ENCODE measurements at regions not wholly inside any gene's neighbourhood (a gene's known extent, or its start where the extent isn't known, plus 50 kb on each side); places are given as distances from the start of the nearest gene placed in this dataset.

DNA sequence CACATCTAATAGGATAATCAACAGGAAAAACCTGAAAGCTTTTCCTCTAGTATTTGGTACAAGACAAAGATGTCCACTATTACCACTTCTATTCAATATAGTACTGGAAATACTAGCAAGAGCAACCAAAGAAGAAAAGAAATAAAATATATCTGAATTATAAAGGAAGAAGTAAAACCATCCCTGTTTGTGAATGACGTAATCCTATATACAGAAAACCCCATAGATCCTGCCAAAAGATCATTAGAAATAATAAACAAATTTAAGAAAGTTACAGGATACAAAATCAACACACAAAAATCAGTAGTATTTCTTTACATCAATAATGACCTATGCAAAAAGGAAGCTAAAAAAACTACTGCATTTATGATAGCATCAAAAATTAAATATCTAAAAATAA, 1191.3 kb upstream of the C9orf72 start:
- DNase-seq = no peak

- DNase-seq = no peak
Measured at GRCh38 chr9:28770226-28770625, 1196.9 kb upstream of the C9orf72 start.

- no peak for DNase-seq
Measured at GRCh38 chr9:28770827-28771226, 1197.5 kb upstream of the C9orf72 start.

- DNase-seq = peak in 1 of 5 experiments; percentile 5
Measured at GRCh38 chr9:28774433-28775235, 1201.4 kb upstream of the C9orf72 start.

- DNase-seq = no peak
Measured at GRCh38 chr9:28779243-28779642, 1206.0 kb upstream of the C9orf72 start.

GRCh38 chr9:28781481-28781880, 1208.2 kb upstream of the C9orf72 start:
- DNase-seq = no peak

DNA sequence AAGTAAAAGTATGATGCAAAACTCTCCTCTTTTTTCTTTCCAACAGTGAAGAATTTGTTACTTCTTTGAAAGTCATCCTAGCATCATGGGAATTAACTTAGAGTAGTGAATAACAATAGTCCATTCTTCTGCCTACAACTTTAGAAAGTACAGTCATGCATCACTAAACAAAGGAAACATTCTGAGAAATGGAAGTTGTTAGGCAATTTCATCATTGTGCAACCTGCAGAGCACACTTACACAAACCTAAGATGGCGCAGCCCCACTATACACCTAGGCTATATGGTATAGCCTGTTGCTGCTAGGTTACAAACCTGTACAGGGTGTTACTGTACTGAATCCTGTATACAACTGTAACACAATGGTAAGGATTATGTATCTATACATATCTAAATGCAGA, 1209.3 kb upstream of the C9orf72 start:
- no peak for DNase-seq

- no peak for DNase-seq
Measured at GRCh38 chr9:28792716-28793115, 1219.4 kb upstream of the C9orf72 start.

DNA sequence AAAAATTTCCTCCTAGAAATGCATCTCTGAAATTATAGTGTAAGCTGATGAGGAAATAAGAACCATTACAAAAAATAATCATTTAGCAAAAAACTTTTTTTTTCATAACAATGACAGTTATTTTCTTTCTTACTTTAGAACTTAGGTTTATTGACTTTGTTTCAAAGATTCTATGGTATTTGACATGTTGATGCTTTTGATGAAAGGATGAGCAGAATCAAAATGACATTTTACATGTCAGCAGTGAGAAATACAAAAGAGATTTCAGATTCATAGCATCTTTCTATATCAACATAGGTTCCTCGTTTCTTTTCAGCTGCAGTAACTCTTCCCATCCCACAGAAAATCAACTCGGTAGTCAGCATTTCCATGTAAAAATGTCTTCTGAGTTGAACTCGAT, 1226.6 kb upstream of the C9orf72 start:
- DNase-seq = no peak

DNA sequence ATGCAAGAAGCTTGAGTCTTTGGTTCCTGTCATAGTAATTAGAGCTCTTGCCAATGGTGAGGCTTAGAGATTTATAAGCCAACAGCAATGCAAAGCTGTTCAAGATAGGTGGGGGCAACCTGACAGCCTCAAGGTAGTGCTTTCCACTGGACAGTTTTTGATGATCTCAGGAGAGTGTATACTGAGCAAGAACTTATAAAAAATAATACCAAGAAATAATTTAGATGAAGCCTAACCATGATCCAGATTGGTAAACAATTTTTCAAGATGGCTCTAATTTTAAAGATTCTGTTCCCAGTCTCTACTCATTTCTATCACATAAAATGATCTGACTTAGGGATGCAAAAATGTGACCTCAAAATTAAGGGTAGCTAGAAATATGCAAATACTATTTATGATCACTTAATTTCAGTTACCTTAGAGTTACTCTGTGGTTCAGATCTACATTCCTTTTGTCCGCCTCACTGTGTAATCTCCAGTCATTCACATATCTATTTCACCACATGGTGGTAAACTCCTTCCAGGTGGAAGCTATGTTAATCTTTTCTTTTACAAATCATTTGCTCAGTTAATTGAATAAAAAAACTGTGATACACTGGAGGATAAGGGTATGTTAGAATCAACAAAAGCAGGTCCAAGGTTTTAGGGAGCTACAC, 1228.0 kb upstream of the C9orf72 start:
- DNase-seq = no peak

DNA sequence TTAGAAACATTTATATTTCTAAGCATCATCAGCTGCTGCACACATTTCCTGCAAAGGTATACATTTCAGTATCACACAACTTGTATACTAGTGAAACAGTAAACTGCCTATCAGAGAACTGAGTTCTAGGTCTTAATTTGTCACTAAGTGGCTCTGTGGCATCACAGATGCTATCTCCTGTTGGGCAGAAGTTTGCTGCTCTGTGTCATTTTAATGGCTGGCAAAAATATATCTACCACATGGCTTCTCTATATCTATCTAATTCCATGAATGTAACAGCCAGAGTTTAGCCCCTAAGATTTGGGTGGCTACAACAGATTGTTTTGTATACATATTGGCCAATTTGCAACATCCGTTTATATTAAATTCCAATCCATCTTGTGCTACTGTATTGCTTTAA, 1231.9 kb upstream of the C9orf72 start:
- DNase-seq = no peak

DNA sequence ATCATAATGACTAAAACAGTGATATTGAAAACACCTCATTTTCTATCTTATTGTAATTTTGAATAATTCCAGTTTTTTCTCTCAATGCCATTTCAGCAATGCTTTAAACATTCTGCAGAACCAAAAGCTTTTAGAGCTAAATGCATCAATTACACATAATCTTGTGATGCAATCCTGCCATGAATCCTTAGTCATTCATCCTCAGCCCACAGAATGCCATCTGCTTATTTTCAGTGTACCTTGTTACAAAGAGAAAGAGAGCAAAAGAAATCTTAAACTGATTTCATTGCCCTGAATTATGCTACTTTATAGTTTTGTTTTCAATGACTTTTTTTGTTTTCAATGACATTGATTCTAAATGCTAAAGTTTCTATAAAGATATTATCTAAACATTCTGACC, 1234.8 kb upstream of the C9orf72 start:
- DNase-seq = no peak

GRCh38 chr9:28810388-28811075, 1237.3 kb upstream of the C9orf72 start:
- no peak for DNase-seq

- no peak for DNase-seq
Measured at GRCh38 chr9:28820741-28821140, 1247.5 kb upstream of the C9orf72 start.

DNA sequence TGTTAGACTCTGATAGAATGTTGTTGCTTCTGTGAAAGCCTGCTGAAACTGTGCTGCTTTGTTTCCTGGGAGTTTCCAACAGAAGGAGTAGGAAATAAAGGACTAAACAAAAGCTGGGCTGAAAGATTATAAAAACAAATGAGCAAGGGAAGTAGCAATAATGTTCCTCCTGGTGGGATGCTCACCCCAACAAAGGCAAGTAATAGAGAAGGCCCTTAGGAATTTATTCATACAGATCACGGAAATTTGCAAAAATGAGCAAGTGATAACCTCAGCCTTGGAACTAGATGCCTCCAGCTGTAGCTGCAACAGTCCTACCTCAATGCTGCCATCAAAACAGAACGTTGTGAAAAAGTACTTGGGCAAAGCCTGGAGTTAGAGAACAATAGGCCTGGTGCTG, 1248.0 kb upstream of the C9orf72 start:
- DNase-seq = no peak

GRCh38 chr9:28824432-28824963, 1251.2 kb upstream of the C9orf72 start:
- no peak for DNase-seq

DNA sequence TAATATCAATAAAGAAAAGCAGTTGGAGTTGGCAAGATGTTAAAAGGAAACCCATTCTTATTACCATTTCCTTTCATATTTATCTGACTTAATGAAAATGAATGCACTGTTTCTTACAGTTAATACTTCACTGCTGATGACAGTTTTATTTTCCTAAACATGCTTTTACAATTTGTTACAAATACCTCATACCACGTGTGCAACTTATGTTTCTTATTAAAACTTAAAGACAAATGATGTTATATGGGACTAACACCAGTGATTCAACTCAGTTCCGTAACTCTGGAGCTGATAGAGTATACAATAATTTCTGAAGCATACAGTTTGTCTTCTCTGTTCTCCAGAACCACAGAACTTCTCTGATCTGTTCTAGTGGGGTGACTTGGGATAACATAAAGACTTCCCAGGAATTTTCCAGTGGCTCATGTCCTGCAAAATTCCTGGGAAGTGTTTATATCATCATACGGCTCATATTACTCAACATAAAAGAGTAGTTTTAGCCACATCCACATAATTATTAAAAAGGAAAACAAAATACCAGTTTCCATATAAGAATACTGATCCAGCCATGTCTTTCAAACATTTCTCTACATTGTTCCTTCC, 1259.0 kb upstream of the C9orf72 start:
- DNase-seq = no peak

GRCh38 chr9:28834156-28834555, 1260.9 kb upstream of the C9orf72 start:
- DNase-seq = no peak

DNA sequence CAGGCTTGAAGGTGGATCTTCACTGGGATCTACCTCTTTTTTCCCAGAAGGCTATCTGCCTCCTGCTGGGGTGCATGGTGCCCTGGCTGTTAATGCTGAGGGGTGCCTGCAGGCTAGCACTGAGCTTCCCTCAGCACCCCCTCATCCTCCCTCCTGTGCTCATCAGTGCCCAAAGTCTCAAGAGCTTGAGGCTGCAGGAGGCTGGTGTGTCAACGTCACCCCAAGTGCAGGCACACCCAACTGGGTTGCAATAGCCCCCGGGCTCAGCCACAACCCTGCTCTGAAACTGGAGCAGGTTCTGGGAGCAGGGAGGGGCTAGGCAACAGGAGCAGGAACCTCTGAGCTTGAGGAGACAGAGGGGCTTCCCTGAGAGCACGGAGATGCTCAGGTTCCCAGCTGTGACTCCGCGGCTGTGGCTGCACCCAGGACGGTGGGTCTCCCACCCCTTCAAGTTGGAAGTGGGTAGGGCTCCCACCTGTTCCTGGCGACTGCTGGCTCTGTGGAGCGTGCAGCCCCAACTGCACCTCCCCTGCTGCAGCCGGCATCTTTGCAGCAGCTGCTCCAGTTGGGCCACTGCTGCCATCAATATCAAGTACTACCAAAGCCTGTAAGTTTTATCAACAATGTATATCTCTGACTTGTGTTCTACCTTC, 1266.6 kb upstream of the C9orf72 start:
- no peak for DNase-seq

DNA sequence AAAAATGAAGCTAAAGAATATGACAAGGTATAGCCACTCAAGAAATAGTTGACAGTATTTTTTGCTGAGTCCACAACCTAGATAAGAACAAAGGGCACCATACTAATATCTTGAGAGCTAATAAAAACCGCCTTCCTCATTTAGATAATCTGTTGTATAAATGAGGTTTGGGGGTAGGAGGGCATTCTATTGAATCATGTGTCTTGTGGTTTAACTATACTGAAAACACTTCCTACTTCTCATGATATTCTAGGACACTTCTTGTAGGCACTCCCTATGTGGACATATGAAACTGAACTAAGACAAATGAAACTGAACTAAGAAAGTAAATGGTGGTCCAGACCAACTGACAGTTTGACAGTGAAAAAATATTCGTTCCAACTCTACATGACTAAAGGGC, 1268.5 kb upstream of the C9orf72 start:
- DNase-seq = no peak

DNA sequence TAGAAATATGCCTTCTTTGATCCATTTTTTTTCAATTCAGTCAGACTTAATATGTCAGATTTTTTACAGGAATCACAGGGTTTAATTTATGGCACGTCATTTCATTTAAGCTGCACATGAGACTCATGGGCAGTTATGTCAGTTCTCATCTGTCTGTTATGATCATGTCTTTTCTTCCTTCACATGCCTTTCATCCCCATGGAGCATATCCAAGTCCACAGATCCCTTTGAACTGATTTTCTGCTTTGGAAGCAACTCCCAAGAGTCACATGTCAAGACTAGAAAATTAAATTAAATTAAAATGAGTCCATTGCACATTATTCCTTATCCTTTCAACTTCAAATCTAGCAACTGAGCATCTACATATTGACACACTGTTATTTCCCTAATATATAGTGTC, 1274.0 kb upstream of the C9orf72 start:
- no peak for DNase-seq

GRCh38 chr9:28848671-28849070, 1275.4 kb upstream of the C9orf72 start:
- DNase-seq = no peak

DNA sequence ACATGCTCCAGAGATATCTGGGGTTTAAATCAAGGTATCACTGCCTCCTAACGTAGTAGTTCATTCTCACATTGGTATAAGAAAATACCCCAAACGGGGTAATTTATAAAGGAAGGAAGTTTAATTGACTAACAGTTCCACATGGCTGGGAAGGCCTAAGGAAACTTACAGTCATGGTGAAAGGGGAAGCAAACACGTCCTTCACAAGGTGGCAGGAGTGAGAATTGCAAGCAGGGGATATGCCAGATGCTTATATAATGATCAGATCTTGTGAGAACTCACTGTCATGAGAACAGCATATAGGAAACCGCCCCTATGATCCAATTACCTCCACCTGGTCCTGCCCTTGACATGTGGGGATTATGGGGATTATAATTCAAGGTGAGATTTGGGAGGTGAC, 1280.2 kb upstream of the C9orf72 start:
- no peak for DNase-seq

Data from T-helper 2 cell (primary cell).